ENCODE measurements at regions not wholly inside any gene's neighbourhood (a gene's known extent, or its start where the extent isn't known, plus 50 kb on each side); places are given as distances from the start of the nearest gene placed in this dataset.

DNA sequence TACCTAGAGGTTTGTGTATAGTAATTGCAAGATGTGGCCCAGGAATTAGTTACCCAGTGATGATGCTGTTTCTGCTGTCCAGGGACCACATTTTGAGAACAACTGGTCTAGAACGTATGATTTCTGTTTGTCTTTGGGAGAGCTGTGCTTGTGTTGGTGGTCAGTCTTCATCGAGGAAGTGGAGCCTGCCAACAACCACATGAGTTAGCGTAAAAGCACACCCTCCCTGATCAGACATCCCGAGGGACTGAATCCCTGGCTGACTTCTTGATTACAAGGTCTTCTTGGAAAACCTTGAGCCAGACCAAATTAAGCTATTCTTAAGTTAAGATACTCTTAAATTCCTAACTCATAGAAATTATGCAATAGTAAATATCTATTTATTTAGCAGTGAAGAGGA, 81.7 kb upstream of the ZPLD1 start:
- TF ChIP-seq, protein P1, sequence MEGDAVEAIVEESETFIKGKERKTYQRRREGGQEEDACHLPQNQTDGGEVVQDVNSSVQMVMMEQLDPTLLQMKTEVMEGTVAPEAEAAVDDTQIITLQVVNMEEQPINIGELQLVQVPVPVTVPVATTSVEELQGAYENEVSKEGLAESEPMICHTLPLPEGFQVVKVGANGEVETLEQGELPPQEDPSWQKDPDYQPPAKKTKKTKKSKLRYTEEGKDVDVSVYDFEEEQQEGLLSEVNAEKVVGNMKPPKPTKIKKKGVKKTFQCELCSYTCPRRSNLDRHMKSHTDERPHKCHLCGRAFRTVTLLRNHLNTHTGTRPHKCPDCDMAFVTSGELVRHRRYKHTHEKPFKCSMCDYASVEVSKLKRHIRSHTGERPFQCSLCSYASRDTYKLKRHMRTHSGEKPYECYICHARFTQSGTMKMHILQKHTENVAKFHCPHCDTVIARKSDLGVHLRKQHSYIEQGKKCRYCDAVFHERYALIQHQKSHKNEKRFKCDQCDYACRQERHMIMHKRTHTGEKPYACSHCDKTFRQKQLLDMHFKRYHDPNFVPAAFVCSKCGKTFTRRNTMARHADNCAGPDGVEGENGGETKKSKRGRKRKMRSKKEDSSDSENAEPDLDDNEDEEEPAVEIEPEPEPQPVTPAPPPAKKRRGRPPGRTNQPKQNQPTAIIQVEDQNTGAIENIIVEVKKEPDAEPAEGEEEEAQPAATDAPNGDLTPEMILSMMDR (conservative IDR thresholded peaks at IDR 0.05; ENCODE audit: low read depth, low read length): no peak
- no peak for TF ChIP-seq EZH2 (IDR thresholded peaks at IDR 0.05; ENCODE audit: borderline replicate concordance, low read depth, low read length, poor library complexity, severe bottlenecking)

All from A673 (cell line).